ENCODE measurements at regions not wholly inside any gene's neighbourhood (a gene's known extent, or its start where the extent isn't known, plus 50 kb on each side); places are given as distances from the start of the nearest gene placed in this dataset.
"Not testable (repeated sequence)": the region's sequence is repeated elsewhere in the genome, so short reads cannot be mapped to it uniquely, and the experiment has no call there.

- Histone ChIP-seq H2AFZ (ENCODE audit: low read length) (no peak overlapping the region), H3K9ac (ENCODE audit: low read depth, low read length, poor library complexity, severe bottlenecking) (no peak overlapping the region), H4K20me1 (ENCODE audit: insufficient read depth, low read length, poor library complexity, severe bottlenecking) (no peaks in the 10 kb centered on the region), H3K79me2 (ENCODE audit: insufficient read depth, low read length) (no peaks in the 10 kb centered on the region), H3F3A (ENCODE audit: low read depth) (no peaks in the 10 kb centered on the region), H3K4me1 (ENCODE audit: insufficient read depth, low read length, poor library complexity, severe bottlenecking) (no peaks in the 10 kb centered on the region), H3K9me2 (replicated peaks; ENCODE audit: low read depth, low read length) (no peaks in the 10 kb centered on the region), H3K27me3 (ENCODE audit: insufficient read depth, low read length, poor library complexity, severe bottlenecking) (no peaks in the 10 kb centered on the region), H3K4me3 (ENCODE audit: low read length, poor library complexity, severe bottlenecking) (no peak overlapping the region), H3K36me3 (ENCODE audit: insufficient read depth, low read length) (no peaks in the 10 kb centered on the region), H3K9me3 (ENCODE audit: insufficient read depth, low read depth, low read length) (no peaks in the 10 kb centered on the region), H3K4me2 (ENCODE audit: low read depth, low read length, poor library complexity, severe bottlenecking) (no peak overlapping the region)
- TF ChIP-seq CTCF (conservative IDR thresholded peaks at IDR 0.05; ENCODE audit: low read length) (no peak), EZH2phosphoT487 (IDR thresholded peaks at IDR 0.05; ENCODE audit: borderline replicate concordance) (no peak)
Measured at GRCh38 chr5:42267091-42267490, 156.1 kb upstream of the GHR start.

GRCh38 chr5:42268170-42268569, 155.1 kb upstream of the GHR start:
- not testable (repeated sequence) for H3K4me1 ChIP-seq (ENCODE audit: insufficient read depth, low read length, poor library complexity, severe bottlenecking); H3K9me3 ChIP-seq (ENCODE audit: insufficient read depth, low read depth, low read length); H3K4me2 ChIP-seq (ENCODE audit: low read depth, low read length, poor library complexity, severe bottlenecking); H2AFZ ChIP-seq (ENCODE audit: low read length); H3K9ac ChIP-seq (ENCODE audit: low read depth, low read length, poor library complexity, severe bottlenecking); H3F3A ChIP-seq (ENCODE audit: low read depth); H3K79me2 ChIP-seq (ENCODE audit: insufficient read depth, low read length); H3K27me3 ChIP-seq (ENCODE audit: insufficient read depth, low read length, poor library complexity, severe bottlenecking); H4K20me1 ChIP-seq (ENCODE audit: insufficient read depth, low read length, poor library complexity, severe bottlenecking); H3K9me2 ChIP-seq (replicated peaks; ENCODE audit: low read depth, low read length); H3K4me3 ChIP-seq (ENCODE audit: low read length, poor library complexity, severe bottlenecking); H3K36me3 ChIP-seq (ENCODE audit: insufficient read depth, low read length)

- H3K27me3 ChIP-seq (ENCODE audit: insufficient read depth, low read length, poor library complexity, severe bottlenecking), result no peaks in the 10 kb centered on the region
- no peak overlapping the region for H2AFZ ChIP-seq (ENCODE audit: low read length)
- no peak overlapping the region for H3K4me2 ChIP-seq (ENCODE audit: low read depth, low read length, poor library complexity, severe bottlenecking)
- no peaks in the 10 kb centered on the region for H3K36me3 ChIP-seq (ENCODE audit: insufficient read depth, low read length)
- no peak overlapping the region for H3K4me3 ChIP-seq (ENCODE audit: low read length, poor library complexity, severe bottlenecking)
- no peaks in the 10 kb centered on the region for H3K4me1 ChIP-seq (ENCODE audit: insufficient read depth, low read length, poor library complexity, severe bottlenecking)
- no peak overlapping the region for H3K9ac ChIP-seq (ENCODE audit: low read depth, low read length, poor library complexity, severe bottlenecking)
- no peaks in the 10 kb centered on the region for H3F3A ChIP-seq (ENCODE audit: low read depth)
- no peaks in the 10 kb centered on the region for H4K20me1 ChIP-seq (ENCODE audit: insufficient read depth, low read length, poor library complexity, severe bottlenecking)
- H3K79me2 ChIP-seq (ENCODE audit: insufficient read depth, low read length), result no peaks in the 10 kb centered on the region
- H3K9me2 ChIP-seq (replicated peaks; ENCODE audit: low read depth, low read length), result no peaks in the 10 kb centered on the region
- H3K9me3 ChIP-seq (ENCODE audit: insufficient read depth, low read depth, low read length), result no peaks in the 10 kb centered on the region
- TF ChIP-seq CTCF (conservative IDR thresholded peaks at IDR 0.05; ENCODE audit: low read length) (no peak), EZH2phosphoT487 (IDR thresholded peaks at IDR 0.05; ENCODE audit: borderline replicate concordance) (no peak)
Measured at GRCh38 chr5:42268630-42269029, 154.6 kb upstream of the GHR start.

- Histone ChIP-seq H3K4me2 (ENCODE audit: low read depth, low read length, poor library complexity, severe bottlenecking) (no peak overlapping the region), H4K20me1 (ENCODE audit: insufficient read depth, low read length, poor library complexity, severe bottlenecking) (no peaks in the 10 kb centered on the region), H3K36me3 (ENCODE audit: insufficient read depth, low read length) (no peaks in the 10 kb centered on the region), H3K4me1 (ENCODE audit: insufficient read depth, low read length, poor library complexity, severe bottlenecking) (no peaks in the 10 kb centered on the region), H3F3A (ENCODE audit: low read depth) (no peaks in the 10 kb centered on the region), H3K4me3 (ENCODE audit: low read length, poor library complexity, severe bottlenecking) (no peak overlapping the region), H2AFZ (ENCODE audit: low read length) (no peak overlapping the region), H3K9ac (ENCODE audit: low read depth, low read length, poor library complexity, severe bottlenecking) (no peak overlapping the region), H3K9me3 (ENCODE audit: insufficient read depth, low read depth, low read length) (no peaks in the 10 kb centered on the region), H3K9me2 (replicated peaks; ENCODE audit: low read depth, low read length) (no peaks in the 10 kb centered on the region), H3K27me3 (ENCODE audit: insufficient read depth, low read length, poor library complexity, severe bottlenecking) (no peaks in the 10 kb centered on the region), H3K79me2 (ENCODE audit: insufficient read depth, low read length) (no peaks in the 10 kb centered on the region)
- TF ChIP-seq CTCF (conservative IDR thresholded peaks at IDR 0.05; ENCODE audit: low read length), result no peak
- TF ChIP-seq EZH2phosphoT487 (IDR thresholded peaks at IDR 0.05; ENCODE audit: borderline replicate concordance), result no peak
Measured at GRCh38 chr5:42270771-42271170, 152.5 kb upstream of the GHR start.
